HG03432 (cell line): ENCODE measurements at regions not wholly inside any gene's neighbourhood (a gene's known extent, or its start where the extent isn't known, plus 50 kb on each side); places are given as distances from the start of the nearest gene placed in this dataset.

Source experiments
- ATAC-seq: cut with Tn5 transposase; IDR thresholded peaks from one replicate; pipeline ENCODE4 v1.9.1; 2021; ENCODE audit warnings: mild to moderate bottlenecking, moderate library complexity; ENCODE audit not compliant: unreplicated experiment

- no peak for ATAC-seq
Observed at GRCh38 chr4:22031423-22031822, 82.9 kb upstream of the KCNIP4 start.

DNA sequence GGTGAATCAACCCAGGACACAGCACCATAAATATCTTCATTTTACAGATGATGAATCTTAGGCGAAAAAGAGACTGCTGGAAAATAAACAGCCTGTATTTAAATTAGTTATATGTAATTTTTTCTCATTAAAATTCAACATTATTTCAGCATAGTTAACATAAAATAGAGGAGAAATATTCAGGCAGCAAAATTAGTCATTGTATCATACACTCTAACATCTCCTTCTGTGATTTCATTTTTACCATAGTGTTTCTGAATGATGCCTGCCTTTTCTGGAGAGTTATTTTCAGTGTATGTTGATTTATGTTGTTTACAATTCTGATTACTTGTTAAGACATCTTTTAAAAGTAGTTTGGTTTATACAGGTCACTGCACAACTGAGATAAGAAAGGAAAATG, 82.3 kb upstream of the KCNIP4 start:
- no peak for ATAC-seq

GRCh38 chr4:22030307-22030706, 81.7 kb upstream of the KCNIP4 start:
- no peak for ATAC-seq

- ATAC-seq = no peak
Observed at GRCh38 chr4:22029803-22030202, 81.2 kb upstream of the KCNIP4 start.

DNA sequence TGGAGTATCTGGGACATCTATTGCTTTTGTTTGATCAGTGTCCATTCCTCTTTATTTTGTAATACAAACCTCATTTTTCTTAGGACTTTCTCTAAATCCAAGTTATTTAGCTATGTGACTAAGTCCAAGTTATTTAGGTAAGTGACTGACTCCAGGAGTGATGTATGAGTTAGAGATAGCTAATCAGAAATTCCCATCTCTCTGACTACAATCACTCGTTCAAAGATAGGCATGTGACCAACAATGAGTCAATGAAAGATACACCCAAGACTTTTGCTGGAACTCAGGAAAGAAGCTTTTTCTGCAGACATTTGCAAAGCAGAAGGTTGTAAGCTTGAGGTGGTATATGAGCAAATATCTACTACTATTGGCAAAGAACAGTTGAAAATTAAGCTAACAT, 72.5 kb upstream of the KCNIP4 start:
- no peak for ATAC-seq

DNA sequence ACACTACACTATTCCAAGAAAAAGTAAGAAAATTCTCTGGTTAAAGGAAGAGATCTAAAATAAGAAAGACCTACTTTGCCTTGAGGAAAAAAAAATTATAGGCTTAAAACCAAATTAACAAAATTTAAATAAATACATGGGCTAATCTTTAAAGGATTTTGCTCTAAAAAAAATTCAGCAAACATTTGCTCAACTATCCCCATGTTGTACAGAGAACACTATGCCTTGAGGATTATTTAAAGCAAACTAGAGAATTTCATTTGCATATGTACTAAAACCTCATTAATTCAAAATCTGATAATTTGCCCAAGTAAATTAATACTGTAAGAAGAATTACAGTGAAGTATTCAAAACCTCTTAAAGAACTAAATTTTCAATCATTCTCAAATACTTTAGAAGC, 71.6 kb upstream of the KCNIP4 start:
- no peak for ATAC-seq

DNA sequence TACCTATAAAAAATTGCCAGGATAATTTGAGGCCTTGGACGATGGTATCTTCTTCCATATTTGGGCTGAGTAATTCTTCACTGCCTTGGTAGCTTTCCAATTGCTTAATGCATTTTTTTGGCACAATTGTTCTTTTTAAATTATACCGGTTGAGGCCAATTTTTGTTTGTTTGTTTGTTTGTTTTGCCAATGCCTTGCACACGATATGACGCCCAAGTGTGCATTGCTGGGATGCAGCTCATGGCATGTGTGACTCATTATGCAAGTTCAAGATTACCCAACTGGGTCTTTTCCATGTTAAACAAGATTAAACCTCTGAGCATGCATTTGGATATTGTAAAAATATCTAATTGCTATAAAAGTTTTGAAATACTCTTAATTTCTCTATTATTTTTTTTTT, 71.1 kb upstream of the KCNIP4 start:
- ATAC-seq = no peak

- no peak for ATAC-seq
Observed at GRCh38 chr4:22014222-22014741, 65.7 kb upstream of the KCNIP4 start.

DNA sequence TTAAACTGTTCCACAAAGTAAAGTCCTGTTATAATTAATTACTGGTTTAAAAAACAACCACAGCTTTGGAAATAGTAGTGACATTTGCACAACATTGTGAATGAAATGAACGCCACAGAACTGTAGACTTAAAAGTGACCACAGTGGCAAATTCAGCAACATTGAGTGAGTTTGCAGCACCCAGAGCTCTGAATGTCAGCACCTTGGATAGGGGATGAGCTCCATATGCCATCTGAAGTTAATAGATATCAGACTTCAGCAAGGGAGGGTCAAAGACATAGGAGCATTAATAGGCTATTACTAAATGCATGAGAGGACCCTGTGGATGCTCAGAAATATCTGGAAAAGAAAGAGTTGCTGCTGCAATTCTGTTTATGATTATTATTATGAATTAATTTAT, 55.3 kb upstream of the KCNIP4 start:
- no peak for ATAC-seq
